Endothelial cell of umbilical vein (primary cell): ENCODE measurements at regions not wholly inside any gene's neighbourhood (a gene's known extent, or its start where the extent isn't known, plus 50 kb on each side); places are given as distances from the start of the nearest gene placed in this dataset.

ENCODE experiments used
- BruUV-seq: library from RNA; stranded (reverse); fragments of 400-500 nt; replicated peaks from 2 replicates; lab custom pipeline; 2021; lab: Mats Ljungman, UMichigan
- CTCF ChIA-PET: fragments of 300-600, 350-600 bp; sonication (Branson Sonifier 250); formaldehyde crosslinking; loops from one replicate; lab custom pipeline; 2021; ENCODE audit warnings: antibody characterized with exemption, inconsistent platforms; lab: Charles Lee
- POLR2A ChIA-PET: fragments of 300-600, 350-600 bp; sonication (Branson Sonifier 250); formaldehyde crosslinking; loops from one replicate; lab custom pipeline; 2021; ENCODE audit warnings: antibody characterized with exemption, inconsistent platforms; lab: Charles Lee
- DNase-seq: peaks from one replicate; pipeline ENCODE4 v3.0.0-alpha.2; 2011; ENCODE audit warnings: low read depth, low spot score
- FAIRE-seq: peaks from 2 replicates; lab custom pipeline; 2011; peaks lifted over from hg19 to GRCh38; lab: Jason Lieb, UNC
- H2AFZ ChIP-seq: 2 replicates; pipeline ENCODE4 v1.6.0; 2012; ENCODE audit warnings: low read depth, low read length, control low read depth, inconsistent platforms
- H3K27ac ChIP-seq: 2 replicates; pipeline ENCODE4 v1.5.1; 2011; ENCODE audit warnings: low read depth, mild to moderate bottlenecking, control low read depth, low read length, moderate library complexity; ENCODE audit not compliant: insufficient read depth
- H3K27me3 ChIP-seq, 2 experiments: 2 replicates each; pipeline versions ENCODE4 v1.6.0 to v1.6.1; 2011; ENCODE audit warnings: low read length in 2 of 2, mixed read lengths in 1 of 2; ENCODE audit not compliant: control insufficient read depth in 2 of 2, insufficient read depth in 2 of 2
- H3K36me3 ChIP-seq, 2 experiments: 2 replicates in 1 of 2; 3 replicates in 1 of 2; pipeline ENCODE4 v1.5.1; 2011; ENCODE audit warnings: low read length in 2 of 2, mild to moderate bottlenecking in 1 of 2, moderate library complexity in 1 of 2; ENCODE audit not compliant: control insufficient read depth in 2 of 2, insufficient read depth in 2 of 2; ENCODE audit errors: extremely low read depth in 1 of 2
- H3K4me1 ChIP-seq: 3 replicates; pipeline ENCODE4 v1.5.1; 2011; ENCODE audit warnings: mild to moderate bottlenecking, low read length; ENCODE audit not compliant: control insufficient read depth, insufficient read depth; ENCODE audit errors: extremely low read depth
- H3K4me2 ChIP-seq: 2 replicates; pipeline ENCODE4 v1.6.1; 2011; ENCODE audit warnings: low read length, control low read depth, mixed read lengths; ENCODE audit not compliant: insufficient read depth
- H3K4me3 ChIP-seq, 3 experiments: fragments of 200-600 bp in 1 of 3; sonication (generic), shearing (Covaris generic) in 1 of 3; replicated peaks in 1 of 3; 2 replicates each; pipeline ENCODE4 v1.5.1; 2011 to 2016; ENCODE audit warnings: control low read depth in 3 of 3, low read length in 3 of 3, mild to moderate bottlenecking in 2 of 3, inconsistent platforms in 1 of 3, low read depth in 1 of 3, moderate library complexity in 1 of 3; ENCODE audit not compliant: insufficient read depth in 1 of 3
- H3K79me2 ChIP-seq: 2 replicates; pipeline ENCODE4 v1.6.0; 2012; ENCODE audit warnings: low read length, inconsistent platforms; ENCODE audit not compliant: control insufficient read depth, insufficient read depth
- H3K9ac ChIP-seq: replicated peaks from 2 replicates; pipeline ENCODE3; 2011; ENCODE audit warnings: low read length, control low read depth; ENCODE audit not compliant: insufficient read depth; ENCODE audit errors: extremely low read depth
- H3K9me1 ChIP-seq: replicated peaks from 3 replicates; pipeline ENCODE4 v1.6.0; 2011; ENCODE audit warnings: mild to moderate bottlenecking, low read length; ENCODE audit not compliant: control insufficient read depth, insufficient read depth; ENCODE audit errors: extremely low read depth
- H3K9me3 ChIP-seq: replicated peaks from 2 replicates; pipeline ENCODE4 v1.5.1; 2012; ENCODE audit warnings: low read length, inconsistent platforms; ENCODE audit not compliant: control insufficient read depth, insufficient read depth
- H4K20me1 ChIP-seq: replicated peaks from 2 replicates; pipeline ENCODE3; 2011; ENCODE audit warnings: mild to moderate bottlenecking, low read length; ENCODE audit not compliant: control insufficient read depth, insufficient read depth; ENCODE audit errors: extremely low read depth
- CTCF ChIP-seq, 2 donors: IDR thresholded peaks; 1 replicate in 1 of 2; 2 replicates in 1 of 2; pipeline ENCODE4 v1.5.1; 2011; ENCODE audit warnings: low read length in 2 of 2, mild to moderate bottlenecking in 2 of 2, moderate library complexity in 2 of 2, control low read depth in 1 of 2, inconsistent platforms in 1 of 2, low read depth in 1 of 2; ENCODE audit not compliant: insufficient read depth in 1 of 2; ENCODE audit errors: extremely low read depth in 1 of 2
- EZH2 ChIP-seq: IDR thresholded peaks from 2 replicates; pipeline ENCODE4 v1.6.1; 2012; ENCODE audit warnings: borderline replicate concordance, low read depth, mild to moderate bottlenecking, moderate library complexity, low read length, inconsistent platforms; ENCODE audit not compliant: severe bottlenecking
- FOS ChIP-seq: IDR thresholded peaks from 2 replicates; pipeline ENCODE4 v1.6.1; 2011; ENCODE audit warnings: mild to moderate bottlenecking, low read length, moderate library complexity, borderline replicate concordance; ENCODE audit not compliant: insufficient read depth
- GATA2 ChIP-seq: IDR thresholded peaks from 2 replicates; pipeline ENCODE4 v1.7.0; 2011; ENCODE audit warnings: low read depth, mild to moderate bottlenecking, moderate library complexity, mixed read lengths, low read length; ENCODE audit not compliant: insufficient read length, insufficient read depth
- JUN ChIP-seq: IDR thresholded peaks from 2 replicates; pipeline ENCODE4 v1.6.1; 2011; ENCODE audit warnings: borderline replicate concordance, low read depth; ENCODE audit not compliant: insufficient read length, insufficient read depth
- MAX ChIP-seq: IDR thresholded peaks from 2 replicates; pipeline ENCODE4 v1.6.1; 2011; ENCODE audit not compliant: insufficient read depth, insufficient read length
- MYC ChIP-seq: IDR thresholded peaks from one replicate; pipeline ENCODE4 v1.6.1; 2011; ENCODE audit warnings: mild to moderate bottlenecking, low read depth, low read length
- POLR2A ChIP-seq: IDR thresholded peaks from 2 replicates; pipeline ENCODE4 v1.6.1; 2012; ENCODE audit warnings: low read depth, mild to moderate bottlenecking, control low read depth, low read length
- POLR2AphosphoS5 ChIP-seq: IDR thresholded peaks from 2 replicates; pipeline ENCODE4 v1.6.1; 2012; ENCODE audit warnings: low read depth, mild to moderate bottlenecking, control low read depth, low read length, moderate library complexity; ENCODE audit not compliant: insufficient read depth
- dilution Hi-C: fragments of 300-500 bp; cut with MboI; formaldehyde crosslinking; loops from one replicate; pipeline ENCODE4 v1.15.0; 2019; ENCODE audit warnings: low sequenced_read_pairs; ENCODE audit not compliant: extremely low pct_ligation_motif_present
- intact Hi-C: fragments of 100-400 bp; cut with micrococcal nuclease; formaldehyde crosslinking; loops from one replicate; pipeline ENCODE4 v1.10.0; 2022

DNA sequence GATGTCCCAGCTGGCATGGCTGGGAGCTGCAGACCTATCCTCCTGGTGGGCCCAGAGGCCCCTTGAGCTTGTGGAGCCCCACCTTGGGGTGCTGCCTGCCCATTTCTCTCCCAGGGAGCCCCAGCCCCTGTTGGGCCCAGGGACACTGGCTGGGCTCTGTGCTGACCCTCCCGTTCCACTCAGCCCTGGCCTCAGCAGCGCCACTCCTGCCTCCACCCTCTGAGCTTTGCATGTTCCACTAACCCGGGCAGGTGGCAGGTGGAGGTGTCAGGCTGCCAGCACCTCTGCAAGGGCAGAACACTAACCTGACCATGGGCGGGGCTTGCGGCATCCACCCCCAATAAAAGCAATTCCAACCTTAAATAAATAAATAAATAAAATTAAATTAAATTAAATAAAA lies 299.2 kb downstream of the LRIG3 start:
- no peaks in the 10 kb centered on the region for H3K9me3 ChIP-seq
- no peaks in the 10 kb centered on the region for H3K27me3 ChIP-seq
- no peaks in the 10 kb centered on the region for H3K9me1 ChIP-seq
- H3K27ac ChIP-seq, result no peak overlapping the region
- intact Hi-C loops, result no loop called here
- no peaks in the 10 kb centered on the region for H3K4me1 ChIP-seq
- no peak overlapping the region for H3K4me2 ChIP-seq
- no peaks in the 10 kb centered on the region for H4K20me1 ChIP-seq
- no TSS peak for BruUV-seq
- no peaks in the 10 kb centered on the region for H3K79me2 ChIP-seq
- ChIA-PET POLR2A (no interaction called here), CTCF (no interaction called here)
- no peak overlapping the region for H2AFZ ChIP-seq
- no peak overlapping the region for H3K4me3 ChIP-seq
- DNase-seq (no peak), FAIRE-seq (no peak)
- TF ChIP-seq GATA2, result no peak
- no peak for TF ChIP-seq EZH2
- TF ChIP-seq POLR2AphosphoS5, result no peak
- TF ChIP-seq JUN, result no peak
- TF ChIP-seq MYC, result no peak
- TF ChIP-seq MAX, result no peak
- no peak for TF ChIP-seq CTCF (IDR thresholded peaks at IDR 0.05; ENCODE audit: extremely low read depth in 1 of 2, insufficient read depth in 1 of 2, low read depth in 1 of 2, low read length in 2 of 2)
- no peak for TF ChIP-seq POLR2A
- no peak for TF ChIP-seq FOS
- no peaks in the 10 kb centered on the region for H3K36me3 ChIP-seq
- dilution Hi-C loops, result no loop called here
- H3K9ac ChIP-seq, result no peak overlapping the region
